ENCODE measurements at regions not wholly inside any gene's neighbourhood (a gene's known extent, or its start where the extent isn't known, plus 50 kb on each side); places are given as distances from the start of the nearest gene placed in this dataset.

- CTCF ChIA-PET = no interaction called here
- no peak overlapping the region for H3K4me3 Mint-ChIP-seq
- no peaks in the 10 kb centered on the region for H3K4me1 Mint-ChIP-seq
- H3K27ac Mint-ChIP-seq = no peak overlapping the region
- POLR2A ChIA-PET = no interaction called here
- TF ChIP-seq AFF4 (CRISPR knock-in tag; IDR thresholded peaks at IDR 0.05; ENCODE audit: borderline replicate concordance) (no peak), FOXJ3 (CRISPR knock-in tag; IDR thresholded peaks at IDR 0.05; ENCODE audit: borderline replicate concordance) (no peak)
- TF ChIP-seq, protein P1, sequence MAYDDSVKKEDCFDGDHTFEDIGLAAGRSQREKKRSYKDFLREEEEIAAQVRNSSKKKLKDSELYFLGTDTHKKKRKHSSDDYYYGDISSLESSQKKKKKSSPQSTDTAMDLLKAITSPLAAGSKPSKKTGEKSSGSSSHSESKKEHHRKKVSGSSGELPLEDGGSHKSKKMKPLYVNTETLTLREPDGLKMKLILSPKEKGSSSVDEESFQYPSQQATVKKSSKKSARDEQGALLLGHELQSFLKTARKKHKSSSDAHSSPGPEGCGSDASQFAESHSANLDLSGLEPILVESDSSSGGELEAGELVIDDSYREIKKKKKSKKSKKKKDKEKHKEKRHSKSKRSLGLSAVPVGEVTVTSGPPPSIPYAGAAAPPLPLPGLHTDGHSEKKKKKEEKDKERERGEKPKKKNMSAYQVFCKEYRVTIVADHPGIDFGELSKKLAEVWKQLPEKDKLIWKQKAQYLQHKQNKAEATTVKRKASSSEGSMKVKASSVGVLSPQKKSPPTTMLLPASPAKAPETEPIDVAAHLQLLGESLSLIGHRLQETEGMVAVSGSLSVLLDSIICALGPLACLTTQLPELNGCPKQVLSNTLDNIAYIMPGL (CRISPR knock-in tag; IDR thresholded peaks at IDR 0.05) = no peak
- TF ChIP-seq, protein P2, sequence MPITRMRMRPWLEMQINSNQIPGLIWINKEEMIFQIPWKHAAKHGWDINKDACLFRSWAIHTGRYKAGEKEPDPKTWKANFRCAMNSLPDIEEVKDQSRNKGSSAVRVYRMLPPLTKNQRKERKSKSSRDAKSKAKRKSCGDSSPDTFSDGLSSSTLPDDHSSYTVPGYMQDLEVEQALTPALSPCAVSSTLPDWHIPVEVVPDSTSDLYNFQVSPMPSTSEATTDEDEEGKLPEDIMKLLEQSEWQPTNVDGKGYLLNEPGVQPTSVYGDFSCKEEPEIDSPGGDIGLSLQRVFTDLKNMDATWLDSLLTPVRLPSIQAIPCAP (CRISPR knock-in tag; IDR thresholded peaks at IDR 0.05) = no peak
- H3K27me3 Mint-ChIP-seq (ENCODE audit: low read depth) = no peaks in the 10 kb centered on the region
- H3K36me3 Mint-ChIP-seq = no peaks in the 10 kb centered on the region
- no peaks in the 10 kb centered on the region for H3K9me3 Mint-ChIP-seq
- DNase-seq (ENCODE audit: low spot score) (no peak), ATAC-seq (no peak)
Observed at GRCh38 chr2:212897296-212897695, 254.1 kb downstream of the IKZF2 start.

DNA sequence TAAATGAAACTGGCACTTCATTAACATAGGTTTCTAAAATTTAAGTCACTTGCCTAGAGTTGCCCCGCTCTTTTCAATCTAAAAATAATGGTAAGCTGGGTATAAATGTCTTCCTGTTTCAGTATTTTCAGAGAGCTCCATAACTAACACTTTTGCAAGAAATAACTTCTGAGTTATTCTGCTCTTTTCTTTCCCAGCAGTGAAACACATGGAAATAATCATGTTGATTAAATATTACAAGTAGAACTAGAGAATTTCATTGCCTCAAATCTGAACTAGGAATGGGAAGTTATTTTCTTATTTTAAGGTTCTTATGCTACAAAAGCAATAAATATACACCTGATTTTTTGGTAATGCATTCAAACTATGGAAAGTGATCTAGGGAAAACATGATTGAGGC lies 257.4 kb downstream of the IKZF2 start:
- H3K36me3 Mint-ChIP-seq = no peaks in the 10 kb centered on the region
- no peak for DNase-seq (ENCODE audit: low spot score)
- ChIA-PET POLR2A (no interaction called here), CTCF (no interaction called here)
- ATAC-seq = no peak
- H3K27ac Mint-ChIP-seq = no peak overlapping the region
- H3K27me3 Mint-ChIP-seq (ENCODE audit: low read depth) = no peaks in the 10 kb centered on the region
- H3K4me3 Mint-ChIP-seq = no peak overlapping the region
- no peaks in the 10 kb centered on the region for H3K4me1 Mint-ChIP-seq
- no peaks in the 10 kb centered on the region for H3K9me3 Mint-ChIP-seq
- TF ChIP-seq USF1 (CRISPR knock-in tag; IDR thresholded peaks at IDR 0.05) (no peak), CREM (CRISPR knock-in tag; IDR thresholded peaks at IDR 0.05) (no peak), TP53 (CRISPR knock-in tag; IDR thresholded peaks at IDR 0.05) (no peak), RORB (CRISPR knock-in tag; IDR thresholded peaks at IDR 0.05) (no peak), ZNF219 (CRISPR knock-in tag; IDR thresholded peaks at IDR 0.05; ENCODE audit: borderline replicate concordance) (no peak), ZNF416 (CRISPR knock-in tag; IDR thresholded peaks at IDR 0.05) (no peak), STAT6 (CRISPR knock-in tag; conservative IDR thresholded peaks at IDR 0.05; ENCODE audit: low read depth) (no peak), NFATC4 (CRISPR knock-in tag; IDR thresholded peaks at IDR 0.05) (no peak), MLX (CRISPR knock-in tag; IDR thresholded peaks at IDR 0.05) (no peak), TEAD1 (CRISPR knock-in tag; IDR thresholded peaks at IDR 0.05) (no peak), MYBL2 (CRISPR knock-in tag; IDR thresholded peaks at IDR 0.05) (no peak)
- TF ChIP-seq, protein P3, sequence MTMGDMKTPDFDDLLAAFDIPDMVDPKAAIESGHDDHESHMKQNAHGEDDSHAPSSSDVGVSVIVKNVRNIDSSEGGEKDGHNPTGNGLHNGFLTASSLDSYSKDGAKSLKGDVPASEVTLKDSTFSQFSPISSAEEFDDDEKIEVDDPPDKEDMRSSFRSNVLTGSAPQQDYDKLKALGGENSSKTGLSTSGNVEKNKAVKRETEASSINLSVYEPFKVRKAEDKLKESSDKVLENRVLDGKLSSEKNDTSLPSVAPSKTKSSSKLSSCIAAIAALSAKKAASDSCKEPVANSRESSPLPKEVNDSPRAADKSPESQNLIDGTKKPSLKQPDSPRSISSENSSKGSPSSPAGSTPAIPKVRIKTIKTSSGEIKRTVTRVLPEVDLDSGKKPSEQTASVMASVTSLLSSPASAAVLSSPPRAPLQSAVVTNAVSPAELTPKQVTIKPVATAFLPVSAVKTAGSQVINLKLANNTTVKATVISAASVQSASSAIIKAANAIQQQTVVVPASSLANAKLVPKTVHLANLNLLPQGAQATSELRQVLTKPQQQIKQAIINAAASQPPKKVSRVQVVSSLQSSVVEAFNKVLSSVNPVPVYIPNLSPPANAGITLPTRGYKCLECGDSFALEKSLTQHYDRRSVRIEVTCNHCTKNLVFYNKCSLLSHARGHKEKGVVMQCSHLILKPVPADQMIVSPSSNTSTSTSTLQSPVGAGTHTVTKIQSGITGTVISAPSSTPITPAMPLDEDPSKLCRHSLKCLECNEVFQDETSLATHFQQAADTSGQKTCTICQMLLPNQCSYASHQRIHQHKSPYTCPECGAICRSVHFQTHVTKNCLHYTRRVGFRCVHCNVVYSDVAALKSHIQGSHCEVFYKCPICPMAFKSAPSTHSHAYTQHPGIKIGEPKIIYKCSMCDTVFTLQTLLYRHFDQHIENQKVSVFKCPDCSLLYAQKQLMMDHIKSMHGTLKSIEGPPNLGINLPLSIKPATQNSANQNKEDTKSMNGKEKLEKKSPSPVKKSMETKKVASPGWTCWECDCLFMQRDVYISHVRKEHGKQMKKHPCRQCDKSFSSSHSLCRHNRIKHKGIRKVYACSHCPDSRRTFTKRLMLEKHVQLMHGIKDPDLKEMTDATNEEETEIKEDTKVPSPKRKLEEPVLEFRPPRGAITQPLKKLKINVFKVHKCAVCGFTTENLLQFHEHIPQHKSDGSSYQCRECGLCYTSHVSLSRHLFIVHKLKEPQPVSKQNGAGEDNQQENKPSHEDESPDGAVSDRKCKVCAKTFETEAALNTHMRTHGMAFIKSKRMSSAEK (CRISPR knock-in tag; IDR thresholded peaks at IDR 0.05; ENCODE audit: borderline replicate concordance) = no peak
- TF ChIP-seq, protein P4, sequence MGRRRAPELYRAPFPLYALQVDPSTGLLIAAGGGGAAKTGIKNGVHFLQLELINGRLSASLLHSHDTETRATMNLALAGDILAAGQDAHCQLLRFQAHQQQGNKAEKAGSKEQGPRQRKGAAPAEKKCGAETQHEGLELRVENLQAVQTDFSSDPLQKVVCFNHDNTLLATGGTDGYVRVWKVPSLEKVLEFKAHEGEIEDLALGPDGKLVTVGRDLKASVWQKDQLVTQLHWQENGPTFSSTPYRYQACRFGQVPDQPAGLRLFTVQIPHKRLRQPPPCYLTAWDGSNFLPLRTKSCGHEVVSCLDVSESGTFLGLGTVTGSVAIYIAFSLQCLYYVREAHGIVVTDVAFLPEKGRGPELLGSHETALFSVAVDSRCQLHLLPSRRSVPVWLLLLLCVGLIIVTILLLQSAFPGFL (CRISPR knock-in tag; IDR thresholded peaks at IDR 0.05; ENCODE audit: borderline replicate concordance) = no peak
- TF ChIP-seq, protein P5, sequence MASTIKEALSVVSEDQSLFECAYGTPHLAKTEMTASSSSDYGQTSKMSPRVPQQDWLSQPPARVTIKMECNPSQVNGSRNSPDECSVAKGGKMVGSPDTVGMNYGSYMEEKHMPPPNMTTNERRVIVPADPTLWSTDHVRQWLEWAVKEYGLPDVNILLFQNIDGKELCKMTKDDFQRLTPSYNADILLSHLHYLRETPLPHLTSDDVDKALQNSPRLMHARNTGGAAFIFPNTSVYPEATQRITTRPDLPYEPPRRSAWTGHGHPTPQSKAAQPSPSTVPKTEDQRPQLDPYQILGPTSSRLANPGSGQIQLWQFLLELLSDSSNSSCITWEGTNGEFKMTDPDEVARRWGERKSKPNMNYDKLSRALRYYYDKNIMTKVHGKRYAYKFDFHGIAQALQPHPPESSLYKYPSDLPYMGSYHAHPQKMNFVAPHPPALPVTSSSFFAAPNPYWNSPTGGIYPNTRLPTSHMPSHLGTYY (CRISPR knock-in tag; IDR thresholded peaks at IDR 0.05) = no peak
